ENCODE measurements at regions not wholly inside any gene's neighbourhood (a gene's known extent, or its start where the extent isn't known, plus 50 kb on each side); places are given as distances from the start of the nearest gene placed in this dataset.

- TF ChIP-seq EZH2 (IDR thresholded peaks at IDR 0.05) (no peak), POLR2AphosphoS5 (IDR thresholded peaks at IDR 0.05; ENCODE audit: borderline replicate concordance, low read depth, low read length) (no peak)
Measured at GRCh38 chr13:33657274-33657673, 160.7 kb upstream of the RFC3 start.

Data from SK-N-MC (cell line).